ENCODE measurements at regions not wholly inside any gene's neighbourhood (a gene's known extent, or its start where the extent isn't known, plus 50 kb on each side); places are given as distances from the start of the nearest gene placed in this dataset.

- intact Hi-C loops (cut with micrococcal nuclease; ENCODE audit: unreplicated experiment), result no loop called here
- ChIA-PET CTCF (no interaction called here), POLR2A (ENCODE audit: unreplicated experiment) (no interaction called here)
- no peaks in the 10 kb centered on the region for H3K9me3 ChIP-seq (ENCODE audit: insufficient read depth, low read depth)
- H3K27me3 ChIP-seq (ENCODE audit: insufficient read depth, low read depth), result no peaks in the 10 kb centered on the region
- no peak for DNase-seq
- H3K4me1 ChIP-seq (replicated peaks; ENCODE audit: insufficient read depth), result no peaks in the 10 kb centered on the region
- H3K4me2 ChIP-seq, result no peak overlapping the region
- no peak overlapping the region for H3K27ac ChIP-seq
- no peak overlapping the region for H2AFZ ChIP-seq
- no peak overlapping the region for H3K4me3 ChIP-seq
- H4K20me1 ChIP-seq (ENCODE audit: insufficient read depth), result no peaks in the 10 kb centered on the region
- H3F3A ChIP-seq (ENCODE audit: insufficient read depth, low read depth), result no peaks in the 10 kb centered on the region
- TF ChIP-seq CTCF (conservative IDR thresholded peaks at IDR 0.05) (no peak), EZH2 (IDR thresholded peaks at IDR 0.05; ENCODE audit: low read depth) (no peak)
- H3K79me2 ChIP-seq (ENCODE audit: low read depth), result no peaks in the 10 kb centered on the region
- BruUV-seq (replicated peaks), result no TSS peak
- H3K36me3 ChIP-seq (ENCODE audit: low read depth), result no peaks in the 10 kb centered on the region
- no peaks in the 10 kb centered on the region for H3K9me2 ChIP-seq (ENCODE audit: insufficient read depth)
Observed at GRCh38 chr2:149666809-149667320, 79.3 kb upstream of the MMADHC start.

GRCh38 chr2:149664896-149665295 lies 77.3 kb upstream of the MMADHC start:
- no peaks in the 10 kb centered on the region for H3K27me3 ChIP-seq (ENCODE audit: insufficient read depth, low read depth)
- no peaks in the 10 kb centered on the region for H3K79me2 ChIP-seq (ENCODE audit: low read depth)
- no peak overlapping the region for H2AFZ ChIP-seq
- POLR2A ChIA-PET (ENCODE audit: unreplicated experiment), result no interaction called here
- H4K20me1 ChIP-seq (ENCODE audit: insufficient read depth), result no peaks in the 10 kb centered on the region
- no peaks in the 10 kb centered on the region for H3K36me3 ChIP-seq (ENCODE audit: low read depth)
- no peaks in the 10 kb centered on the region for H3K4me1 ChIP-seq (replicated peaks; ENCODE audit: insufficient read depth)
- CTCF ChIA-PET, result no interaction called here
- H3K9me2 ChIP-seq (ENCODE audit: insufficient read depth), result no peaks in the 10 kb centered on the region
- DNase-seq, result no peak
- H3K4me2 ChIP-seq, result no peak overlapping the region
- TF ChIP-seq EZH2 (IDR thresholded peaks at IDR 0.05; ENCODE audit: low read depth) (no peak), CTCF (conservative IDR thresholded peaks at IDR 0.05) (no peak)
- no peaks in the 10 kb centered on the region for H3K9me3 ChIP-seq (ENCODE audit: insufficient read depth, low read depth)
- no peak overlapping the region for H3K4me3 ChIP-seq
- H3F3A ChIP-seq (ENCODE audit: insufficient read depth, low read depth), result no peaks in the 10 kb centered on the region
- intact Hi-C loops (cut with micrococcal nuclease; ENCODE audit: unreplicated experiment), result no loop called here
- BruUV-seq (replicated peaks), result no TSS peak
- no peak overlapping the region for H3K27ac ChIP-seq

- no peak overlapping the region for H2AFZ ChIP-seq
- intact Hi-C loops (cut with micrococcal nuclease; ENCODE audit: unreplicated experiment), result no loop called here
- POLR2A ChIA-PET (ENCODE audit: unreplicated experiment), result no interaction called here
- H3K9me2 ChIP-seq (ENCODE audit: insufficient read depth), result no peaks in the 10 kb centered on the region
- no peaks in the 10 kb centered on the region for H3K4me1 ChIP-seq (replicated peaks; ENCODE audit: insufficient read depth)
- H3K4me2 ChIP-seq, result no peak overlapping the region
- no peaks in the 10 kb centered on the region for H4K20me1 ChIP-seq (ENCODE audit: insufficient read depth)
- TF ChIP-seq EZH2 (IDR thresholded peaks at IDR 0.05; ENCODE audit: low read depth), result no peak
- TF ChIP-seq CTCF (conservative IDR thresholded peaks at IDR 0.05), result no peak
- H3K27me3 ChIP-seq (ENCODE audit: insufficient read depth, low read depth), result no peaks in the 10 kb centered on the region
- no peak overlapping the region for H3K27ac ChIP-seq
- CTCF ChIA-PET, result no interaction called here
- H3K4me3 ChIP-seq, result no peak overlapping the region
- H3K36me3 ChIP-seq (ENCODE audit: low read depth), result no peaks in the 10 kb centered on the region
- H3K79me2 ChIP-seq (ENCODE audit: low read depth), result no peaks in the 10 kb centered on the region
- H3K9me3 ChIP-seq (ENCODE audit: insufficient read depth, low read depth), result no peaks in the 10 kb centered on the region
- H3F3A ChIP-seq (ENCODE audit: insufficient read depth, low read depth), result no peaks in the 10 kb centered on the region
- no TSS peak for BruUV-seq (replicated peaks)
- DNase-seq, result no peak
Observed at GRCh38 chr2:149662556-149662955, 75.0 kb upstream of the MMADHC start.

Data from PC-9 (cell line).